ENCODE measurements at regions not wholly inside any gene's neighbourhood (a gene's known extent, or its start where the extent isn't known, plus 50 kb on each side); places are given as distances from the start of the nearest gene placed in this dataset.

DNA sequence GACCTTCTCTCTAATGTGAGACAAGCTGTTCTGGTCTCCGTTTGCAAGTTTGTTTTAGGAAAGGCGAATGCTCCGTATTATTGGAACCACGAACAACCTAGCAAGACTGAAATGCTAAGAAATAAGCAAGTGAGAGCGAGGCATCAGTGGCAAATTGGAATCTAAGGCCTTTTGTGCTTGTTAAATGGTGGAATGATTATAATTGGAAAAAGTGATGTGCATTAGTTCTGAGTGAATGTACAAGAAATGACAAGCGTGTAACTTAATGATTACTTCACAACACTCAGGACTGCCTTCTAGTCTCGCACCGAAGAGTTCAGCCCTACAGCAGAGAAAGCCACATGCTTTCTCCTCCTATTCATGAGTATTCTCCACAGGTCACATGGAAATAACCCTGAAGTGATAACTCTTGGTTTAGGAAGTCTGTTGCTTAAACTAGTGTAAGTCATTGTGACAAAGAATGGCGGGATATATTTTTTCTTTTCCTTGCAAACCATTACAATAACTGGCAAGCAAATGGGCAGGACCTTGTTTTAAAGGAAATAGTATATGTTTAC, 392.2 kb upstream of the FIGN start:
- TF ChIP-seq EZH2 (IDR thresholded peaks at IDR 0.05; ENCODE audit: insufficient read depth, poor library complexity, severe bottlenecking) (no peak), EZH2phosphoT487 (IDR thresholded peaks at IDR 0.05; ENCODE audit: insufficient read depth, low read depth) (no peak)
